ENCODE measurements at regions not wholly inside any gene's neighbourhood (a gene's known extent, or its start where the extent isn't known, plus 50 kb on each side); places are given as distances from the start of the nearest gene placed in this dataset.
"Not testable (repeated sequence)": the region's sequence is repeated elsewhere in the genome, so short reads cannot be mapped to it uniquely, and the experiment has no call there.

DNA sequence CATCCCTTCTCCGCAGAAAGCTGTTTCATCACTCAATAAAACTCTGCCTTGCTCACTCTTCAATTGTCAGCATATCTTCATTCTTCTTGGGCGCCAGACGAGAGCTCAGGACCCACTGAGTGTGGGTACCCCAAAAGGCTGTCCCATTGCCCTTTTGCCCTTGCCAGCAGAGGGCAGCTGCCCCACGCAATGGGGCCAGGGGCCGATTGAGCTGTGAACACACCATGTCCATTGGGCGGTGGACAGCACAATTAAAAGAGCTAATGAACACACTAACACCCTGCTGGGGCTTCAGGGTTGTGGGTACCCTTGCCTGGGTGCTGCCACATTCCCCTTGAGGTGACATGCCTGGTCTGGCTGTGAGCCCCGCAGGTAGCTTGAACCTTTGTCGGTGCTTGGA, 487.2 kb upstream of the NUDT12 start:
- H3K4me3 ChIP-seq (ENCODE audit: low read depth, low read length): no peak overlapping the region

DNA sequence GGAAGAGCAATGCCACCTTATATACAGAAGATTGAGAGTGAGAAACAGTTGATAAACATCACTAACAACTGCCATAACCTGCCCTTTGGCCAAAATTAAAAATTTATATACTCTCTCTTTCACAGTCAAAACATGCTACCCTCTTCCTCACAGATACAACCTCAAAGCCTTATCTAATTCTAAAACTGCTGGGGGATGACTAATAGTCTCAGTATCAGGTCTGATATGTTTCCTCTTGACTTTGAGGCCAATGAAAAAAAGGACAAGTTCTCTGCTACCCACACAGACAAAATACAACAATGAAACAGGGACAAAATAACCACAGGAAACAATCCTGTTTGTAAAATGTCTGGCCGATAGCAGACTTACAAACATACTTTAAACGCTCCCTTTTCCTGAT, 485.6 kb upstream of the NUDT12 start:
- H3K4me3 ChIP-seq (ENCODE audit: low read depth, low read length): no peak overlapping the region

- H3K4me3 ChIP-seq (ENCODE audit: low read depth, low read length): no peak overlapping the region
Measured at GRCh38 chr5:104045987-104046386, 483.4 kb upstream of the NUDT12 start.

GRCh38 chr5:104039871-104040270, 477.3 kb upstream of the NUDT12 start:
- not testable (repeated sequence) for H3K4me3 ChIP-seq (ENCODE audit: low read depth, low read length)

GRCh38 chr5:104037136-104037535, 474.5 kb upstream of the NUDT12 start:
- not testable (repeated sequence) for H3K4me3 ChIP-seq (ENCODE audit: low read depth, low read length)

- H3K4me3 ChIP-seq (ENCODE audit: low read depth, low read length): not testable (repeated sequence)
Measured at GRCh38 chr5:104033186-104033585, 470.6 kb upstream of the NUDT12 start.

- H3K4me3 ChIP-seq (ENCODE audit: low read depth, low read length): no peak overlapping the region
Measured at GRCh38 chr5:104024538-104024937, 461.9 kb upstream of the NUDT12 start.

- no peak overlapping the region for H3K4me3 ChIP-seq (ENCODE audit: low read depth, low read length)
Measured at GRCh38 chr5:104023739-104024138, 461.1 kb upstream of the NUDT12 start.

DNA sequence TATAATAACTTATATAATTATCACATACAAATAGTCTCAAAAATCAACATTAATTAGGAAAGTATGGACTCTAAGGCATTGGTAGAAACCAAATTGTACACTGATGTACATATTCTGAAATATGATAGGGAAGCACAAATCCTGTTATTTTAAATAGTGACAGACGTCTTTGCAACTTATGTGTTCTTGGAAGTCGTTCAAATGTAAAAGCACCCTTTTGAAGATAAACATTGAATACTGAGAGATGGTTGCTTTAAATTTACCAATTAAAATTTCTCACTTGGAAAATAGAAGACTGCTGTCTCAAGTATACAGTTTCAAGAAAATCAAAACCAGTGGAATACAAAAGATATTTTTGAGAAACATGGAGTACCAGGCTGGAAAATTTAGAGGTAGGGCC, 457.4 kb upstream of the NUDT12 start:
- H3K4me3 ChIP-seq (ENCODE audit: low read depth, low read length): no peak overlapping the region

DNA sequence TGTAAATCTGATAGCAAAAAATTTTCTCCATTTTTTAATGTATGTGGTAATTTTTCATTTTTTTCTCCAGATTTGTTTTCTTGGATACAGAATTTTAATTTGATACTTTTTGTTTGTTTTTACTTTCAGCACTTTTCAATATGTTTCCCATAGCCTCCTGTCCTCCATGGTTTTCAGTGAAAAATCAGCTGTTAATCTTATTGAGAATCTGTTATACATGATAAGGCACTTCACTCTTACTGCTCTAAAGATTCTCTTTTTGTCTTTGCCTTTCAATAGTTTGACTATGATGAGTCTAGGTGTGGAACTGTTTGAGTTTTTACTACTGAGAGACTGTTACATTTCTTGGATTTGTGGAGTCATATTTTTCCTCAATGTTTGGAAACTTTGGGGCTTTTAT, 455.7 kb upstream of the NUDT12 start:
- H3K4me3 ChIP-seq (ENCODE audit: low read depth, low read length): no peak overlapping the region

GRCh38 chr5:104016646-104017045, 454.1 kb upstream of the NUDT12 start:
- no peak overlapping the region for H3K4me3 ChIP-seq (ENCODE audit: low read depth, low read length)

DNA sequence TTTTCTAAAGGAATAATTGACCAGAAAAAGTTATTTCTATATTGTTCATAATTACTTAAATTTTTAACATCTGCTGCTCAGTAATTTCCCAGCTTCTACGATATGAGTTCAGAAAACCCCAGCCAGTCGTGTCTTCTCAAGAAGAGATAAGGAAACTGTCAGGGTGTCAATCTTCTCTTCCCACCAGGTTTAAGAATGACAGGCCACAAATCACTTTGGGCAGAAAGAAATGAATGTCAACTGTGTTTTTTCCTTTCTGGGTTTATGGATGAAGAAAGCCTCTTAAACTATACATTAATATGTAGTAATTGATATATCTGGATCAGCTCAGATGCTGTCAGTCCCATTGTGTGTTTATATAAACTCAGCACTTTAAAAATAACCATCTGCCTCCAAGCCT, 453.2 kb upstream of the NUDT12 start:
- H3K4me3 ChIP-seq (ENCODE audit: low read depth, low read length): no peak overlapping the region

DNA sequence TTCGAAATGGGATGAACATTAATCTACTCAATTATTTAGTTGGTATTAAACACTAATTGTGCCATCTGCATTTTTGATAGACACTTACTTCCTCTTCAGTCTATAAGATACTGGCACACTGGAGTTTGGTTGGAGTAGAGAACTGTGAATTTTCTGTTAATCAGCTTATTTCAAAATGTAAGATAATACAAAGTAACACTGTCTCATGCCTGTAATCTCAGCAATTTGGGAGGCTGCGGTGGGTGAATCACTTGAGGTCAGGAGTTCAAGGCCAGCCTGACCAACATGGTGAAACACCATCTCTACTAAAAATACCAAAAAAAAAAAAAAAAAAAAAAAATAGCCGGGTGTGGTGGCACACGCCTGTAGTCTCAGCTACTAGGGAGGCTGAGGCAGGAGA, 440.2 kb upstream of the NUDT12 start:
- not testable (repeated sequence) for H3K4me3 ChIP-seq (ENCODE audit: low read depth, low read length)

- H3K4me3 ChIP-seq (ENCODE audit: low read depth, low read length): no peak overlapping the region
Measured at GRCh38 chr5:104001136-104001535, 438.5 kb upstream of the NUDT12 start.

DNA sequence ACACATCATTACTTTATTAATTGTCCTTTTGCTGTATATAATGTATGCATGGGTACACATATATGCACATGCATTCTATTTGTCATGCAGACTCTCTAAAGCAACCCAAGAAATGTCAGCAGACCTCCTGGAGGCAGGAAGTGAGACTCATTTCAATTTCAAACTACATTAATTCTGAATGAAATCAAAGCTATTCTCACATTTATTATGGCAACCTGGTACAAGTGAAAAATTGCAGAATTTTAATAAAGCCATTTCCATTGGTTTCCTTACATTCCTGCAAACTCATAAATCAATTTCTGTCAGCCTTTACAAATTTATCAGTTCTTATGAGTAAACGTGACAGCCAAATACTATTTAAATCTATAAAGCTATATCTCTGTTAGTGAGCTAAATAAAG, 430.4 kb upstream of the NUDT12 start:
- no peak overlapping the region for H3K4me3 ChIP-seq (ENCODE audit: low read depth, low read length)

DNA sequence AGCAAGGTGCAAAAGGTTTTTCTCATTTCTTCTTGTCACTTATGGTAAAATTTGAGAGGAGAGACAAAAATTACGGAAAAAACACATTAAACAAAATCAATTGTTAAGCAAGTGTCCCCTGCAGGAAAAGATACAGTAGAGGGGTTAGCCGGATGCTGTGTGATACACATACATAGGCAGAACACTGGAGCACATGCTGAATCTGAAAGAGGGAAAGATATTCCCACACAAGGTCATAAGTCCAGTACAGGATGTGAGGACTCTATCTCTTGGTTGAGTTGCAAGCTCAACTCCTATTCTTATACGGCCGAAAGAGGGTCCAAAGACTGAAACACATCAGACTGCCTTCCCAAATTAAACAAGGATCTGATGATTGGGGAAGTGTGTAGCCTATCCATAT, 427.5 kb upstream of the NUDT12 start:
- no peak overlapping the region for H3K4me3 ChIP-seq (ENCODE audit: low read depth, low read length)

DNA sequence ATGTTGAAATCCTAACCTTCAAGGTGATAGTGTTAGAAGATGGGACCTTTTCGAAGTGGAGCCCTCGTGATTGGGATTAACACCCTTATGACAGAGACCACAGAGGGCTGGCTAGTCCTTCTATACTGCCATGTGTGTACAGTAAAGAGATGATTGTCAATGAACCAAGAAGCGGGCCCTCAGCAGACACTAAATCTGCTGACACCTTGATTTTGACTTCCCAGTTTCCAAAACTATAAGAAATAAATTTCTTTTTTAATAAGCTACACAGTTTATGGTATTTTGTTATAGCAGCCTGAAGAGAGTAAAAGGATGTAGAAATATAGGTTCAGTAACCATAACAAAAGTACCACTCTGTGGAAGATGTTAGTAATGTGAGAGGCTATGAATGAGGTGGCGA, 419.0 kb upstream of the NUDT12 start:
- no peak overlapping the region for H3K4me3 ChIP-seq (ENCODE audit: low read depth, low read length)

DNA sequence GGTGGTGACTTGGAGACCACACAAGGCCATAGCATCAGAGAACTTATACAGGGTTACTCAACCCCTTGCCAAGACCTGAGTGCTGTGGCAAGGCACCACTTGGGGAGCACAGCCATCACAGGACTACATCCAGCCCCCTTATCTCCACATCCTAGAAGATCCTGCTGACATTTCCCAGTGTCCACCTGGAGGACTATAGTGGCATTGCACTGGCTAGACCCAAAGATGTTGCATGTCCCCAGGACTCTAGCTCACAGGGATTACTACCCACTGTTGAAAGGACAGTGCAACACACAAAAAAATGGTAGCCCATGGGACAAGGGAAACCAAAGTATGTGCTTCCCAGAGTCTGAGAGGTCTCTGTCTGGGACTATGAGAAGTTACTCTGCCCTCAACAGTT, 411.1 kb upstream of the NUDT12 start:
- H3K4me3 ChIP-seq (ENCODE audit: low read depth, low read length): no peak overlapping the region

GRCh38 chr5:103966295-103966694, 403.7 kb upstream of the NUDT12 start:
- not testable (repeated sequence) for H3K4me3 ChIP-seq (ENCODE audit: low read depth, low read length)

GRCh38 chr5:103962023-103962422, 399.4 kb upstream of the NUDT12 start:
- no peak overlapping the region for H3K4me3 ChIP-seq (ENCODE audit: low read depth, low read length)

GRCh38 chr5:103953601-103954382, 391.2 kb upstream of the NUDT12 start:
- H3K4me3 ChIP-seq (ENCODE audit: low read depth, low read length): no peak overlapping the region

DNA sequence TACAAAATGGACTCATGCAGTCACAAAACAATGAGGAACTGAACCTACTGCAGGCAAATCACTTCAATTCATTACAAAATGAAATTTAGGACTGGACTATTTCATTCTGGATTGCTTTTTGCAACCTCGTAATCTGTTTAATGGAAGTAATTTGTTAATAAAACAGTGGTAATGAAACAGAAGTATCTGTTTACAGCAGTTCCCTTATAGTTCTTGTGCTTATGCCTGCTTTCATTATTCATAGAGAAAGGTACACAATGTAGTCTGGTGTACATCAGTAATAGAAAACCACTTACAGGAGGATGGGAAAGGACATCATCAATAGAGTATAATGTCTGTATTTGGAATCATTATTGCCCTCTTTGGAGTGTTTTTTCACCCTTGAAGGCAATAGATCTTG, 389.2 kb upstream of the NUDT12 start:
- H3K4me3 ChIP-seq (ENCODE audit: low read depth, low read length): no peak overlapping the region

DNA sequence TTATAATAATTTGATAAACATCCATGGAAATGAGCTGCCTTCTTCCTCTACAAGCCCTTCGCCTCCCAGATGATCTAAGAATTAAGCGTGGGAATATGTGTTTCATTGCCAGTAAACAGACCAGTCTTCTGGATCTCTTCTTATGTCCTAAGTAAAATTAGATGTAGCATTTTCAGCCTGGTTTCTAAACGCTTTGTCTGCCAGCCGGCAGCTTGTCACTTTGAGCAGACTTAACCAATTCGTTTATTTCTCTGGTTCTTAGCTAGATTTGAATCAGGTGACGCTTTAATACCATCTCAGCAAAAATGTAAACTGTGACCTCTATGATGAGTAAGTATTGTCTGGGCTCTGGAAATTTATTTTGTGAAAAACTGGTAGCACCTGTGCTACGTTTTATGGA, 380.6 kb upstream of the NUDT12 start:
- H3K4me3 ChIP-seq (ENCODE audit: low read depth, low read length): no peak overlapping the region
